ENCODE measurements at regions not wholly inside any gene's neighbourhood (a gene's known extent, or its start where the extent isn't known, plus 50 kb on each side); places are given as distances from the start of the nearest gene placed in this dataset.

DNA sequence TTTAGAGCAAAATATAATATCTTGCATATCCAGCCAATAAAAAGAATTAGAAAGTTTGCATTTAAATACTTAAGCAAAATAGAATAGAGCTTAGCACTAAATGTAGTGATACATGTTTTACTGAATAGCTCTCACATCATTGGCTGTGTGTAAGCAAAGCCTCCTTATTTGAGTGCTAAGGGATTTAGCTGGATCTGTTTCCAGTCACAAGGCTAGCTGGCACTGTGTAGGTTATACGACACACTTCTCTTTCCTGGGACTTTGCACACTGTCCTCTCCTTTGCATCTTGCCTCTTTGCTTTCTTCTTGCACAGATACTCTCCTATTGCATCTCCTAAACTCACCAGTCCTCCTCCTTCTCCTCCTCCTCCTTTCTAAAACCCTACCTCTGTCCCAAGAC, 423.8 kb downstream of the KLF5 start:
- DNase-seq: no peak

DNA sequence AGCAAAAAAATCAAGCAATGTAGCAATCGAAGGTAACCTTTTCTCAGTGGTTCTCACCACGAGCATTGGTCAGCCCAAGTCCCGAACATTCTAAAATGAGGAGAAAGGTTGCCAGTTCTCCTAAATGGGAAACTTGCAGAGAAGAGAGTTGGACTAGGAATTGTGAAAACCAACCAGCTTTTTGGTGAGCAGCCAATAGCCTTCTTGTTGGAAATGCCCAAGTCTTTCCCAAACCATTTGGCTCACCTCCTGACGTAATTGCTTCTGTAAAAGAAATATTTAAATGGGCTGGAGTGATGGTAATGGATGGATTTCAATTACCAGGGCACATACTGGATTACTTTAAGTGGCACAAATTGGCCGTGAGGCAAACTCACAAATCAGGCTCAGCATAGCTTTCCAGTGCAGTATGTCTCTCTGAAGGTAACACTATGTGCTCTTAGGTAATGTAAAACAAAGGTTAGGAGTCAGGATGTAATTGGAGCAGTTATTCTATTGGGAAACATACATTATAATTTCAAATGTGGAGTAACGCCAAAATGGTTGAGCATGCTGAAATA, 423.2 kb downstream of the KLF5 start:
- DNase-seq: no peak

DNA sequence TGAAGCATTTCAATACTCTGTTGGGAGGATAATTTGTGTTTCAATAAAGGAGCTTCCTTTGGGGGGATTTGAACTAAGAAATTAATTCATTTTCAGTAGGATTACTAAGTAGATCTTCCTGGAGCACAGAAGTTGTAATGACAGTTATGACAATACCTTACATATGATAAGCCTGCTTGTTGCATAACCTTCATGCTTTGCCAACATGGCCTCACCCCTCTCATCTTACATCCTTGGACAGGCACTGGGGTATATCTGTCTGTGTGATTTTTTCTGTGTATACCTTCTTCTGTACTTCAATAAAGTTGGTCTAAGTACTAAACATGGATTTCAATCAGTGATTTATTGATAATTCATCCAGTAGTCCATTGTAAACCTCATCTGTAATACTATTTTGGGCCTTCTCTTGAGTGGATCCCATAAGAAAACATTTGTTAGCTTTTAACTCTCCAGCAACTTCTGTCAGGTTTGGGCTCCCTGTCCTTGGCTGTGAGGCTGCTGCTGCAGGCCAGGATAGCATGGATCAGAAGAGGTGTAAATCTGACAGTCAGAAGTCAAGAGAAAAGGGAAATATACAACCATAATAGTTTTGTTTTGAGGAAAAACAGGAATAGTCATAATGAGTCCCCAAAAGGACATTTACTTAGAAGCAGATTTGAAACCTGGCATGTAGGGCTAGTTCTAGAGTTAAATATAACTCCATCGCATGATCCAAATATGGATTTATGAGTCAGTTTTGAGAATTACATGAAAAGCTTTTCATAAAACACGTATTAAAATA, 422.2 kb downstream of the KLF5 start:
- DNase-seq: no peak

DNA sequence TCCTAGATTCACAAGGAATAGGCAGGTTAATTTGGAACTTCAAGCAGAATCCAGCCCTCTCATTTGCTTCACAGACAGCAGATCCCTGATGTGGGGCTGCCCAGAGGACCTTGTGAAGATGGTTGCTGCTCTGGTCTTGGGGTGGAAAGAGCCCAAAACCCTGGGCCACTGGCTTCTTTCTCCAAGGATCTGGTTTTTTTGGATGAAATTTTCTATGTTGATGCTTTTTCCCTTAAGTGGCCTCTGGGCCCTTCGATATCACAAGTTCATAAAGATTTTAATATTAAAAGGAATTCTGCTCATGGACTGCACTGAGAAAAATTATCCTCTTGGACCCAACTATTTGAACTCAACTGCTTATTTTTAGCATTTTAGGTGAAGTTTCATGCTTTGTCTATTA, 421.1 kb downstream of the KLF5 start:
- DNase-seq: no peak

DNA sequence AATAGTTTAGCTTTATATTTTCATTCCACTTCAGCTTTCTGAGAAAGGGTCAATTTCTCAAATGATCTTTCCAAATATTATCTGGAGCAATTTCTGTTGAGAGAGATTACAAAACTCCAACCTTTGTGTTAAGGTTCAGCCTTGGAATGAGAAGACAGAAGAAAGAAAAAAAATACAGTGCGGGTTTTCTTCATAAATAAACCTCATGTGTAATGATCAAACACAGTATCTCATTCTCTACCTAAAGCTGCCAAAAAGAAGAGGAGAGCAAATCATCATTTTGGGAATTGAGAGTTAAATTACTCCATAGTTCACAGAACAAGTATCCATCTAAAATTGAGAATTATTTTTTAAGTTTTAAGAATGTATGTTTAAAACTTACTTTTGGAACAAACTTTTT, 420.5 kb downstream of the KLF5 start:
- DNase-seq: no peak

DNA sequence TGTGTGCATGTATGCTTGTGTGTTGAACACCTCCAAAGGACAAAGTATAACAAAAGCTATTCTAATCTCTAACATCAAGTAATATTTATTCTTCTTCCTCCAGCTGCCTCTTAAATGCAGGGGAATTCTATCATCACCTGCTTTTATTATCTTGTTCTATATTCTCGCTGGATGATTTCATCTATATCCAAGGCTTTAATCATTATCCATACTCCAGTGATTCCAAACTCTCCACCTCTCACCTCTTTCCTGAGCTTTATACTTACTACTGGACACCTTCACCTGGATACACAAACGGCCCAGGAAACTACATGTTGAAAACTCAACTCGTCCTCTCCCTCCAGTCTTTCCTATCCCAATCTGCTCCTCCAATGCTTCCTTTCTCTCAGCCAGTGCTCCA, 418.6 kb downstream of the KLF5 start:
- DNase-seq: no peak

DNA sequence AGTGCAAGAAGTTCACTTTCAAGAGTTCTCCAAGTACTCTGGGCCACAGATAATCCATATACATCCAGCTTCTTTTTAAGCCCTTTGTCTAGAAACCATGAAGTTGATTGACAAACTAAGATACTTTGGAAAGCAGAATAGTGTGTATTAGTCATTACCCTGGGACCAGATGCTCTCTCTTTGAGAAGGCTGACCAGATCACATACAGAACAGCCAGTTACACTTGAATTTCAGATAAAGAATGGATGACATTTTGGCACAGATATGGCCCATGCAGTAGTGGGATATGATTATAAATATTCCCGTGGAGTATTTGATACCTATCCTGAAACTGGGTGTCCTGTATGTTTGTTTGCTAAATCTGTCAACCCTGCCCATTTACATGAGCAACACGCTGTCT, 414.2 kb downstream of the KLF5 start:
- no peak for DNase-seq

DNA sequence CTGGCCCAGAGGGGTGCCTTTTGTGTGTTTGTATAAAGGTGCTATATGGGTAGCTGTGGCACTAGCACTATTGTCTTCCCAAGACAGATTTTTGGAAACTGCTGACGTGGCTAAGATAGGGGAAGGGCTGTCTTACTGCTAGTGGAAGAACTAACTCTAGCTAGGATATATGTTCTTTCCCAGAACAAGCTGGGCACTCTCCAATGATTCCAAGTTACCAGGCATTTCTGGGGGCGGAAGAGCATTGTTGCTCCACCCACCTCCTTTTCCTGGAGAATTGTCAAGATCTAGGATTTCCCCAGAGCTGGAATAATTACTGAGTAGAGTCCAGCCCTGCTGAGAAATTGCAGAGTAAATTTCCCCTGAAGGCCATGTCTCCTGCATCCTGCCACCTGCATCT, 408.3 kb downstream of the KLF5 start:
- no peak for DNase-seq

DNA sequence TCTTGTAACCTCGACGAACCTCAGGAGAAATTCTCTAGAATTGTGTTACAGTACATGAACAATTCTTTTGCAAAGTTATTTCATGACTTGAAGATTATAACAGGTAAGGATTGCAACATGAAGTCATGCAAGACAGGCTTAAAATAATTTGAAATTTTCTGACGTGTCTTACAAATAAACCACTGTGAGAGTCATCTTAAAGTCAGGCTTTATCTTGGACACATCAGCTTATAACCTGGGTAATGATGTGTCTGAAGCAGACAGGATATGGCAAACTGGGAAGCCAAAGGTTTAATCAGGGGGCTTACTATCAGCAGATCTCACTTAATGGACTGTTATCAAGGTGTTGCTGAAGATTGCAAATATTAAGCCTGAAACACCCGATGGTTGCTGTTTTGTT, 407.8 kb downstream of the KLF5 start:
- no peak for DNase-seq

DNA sequence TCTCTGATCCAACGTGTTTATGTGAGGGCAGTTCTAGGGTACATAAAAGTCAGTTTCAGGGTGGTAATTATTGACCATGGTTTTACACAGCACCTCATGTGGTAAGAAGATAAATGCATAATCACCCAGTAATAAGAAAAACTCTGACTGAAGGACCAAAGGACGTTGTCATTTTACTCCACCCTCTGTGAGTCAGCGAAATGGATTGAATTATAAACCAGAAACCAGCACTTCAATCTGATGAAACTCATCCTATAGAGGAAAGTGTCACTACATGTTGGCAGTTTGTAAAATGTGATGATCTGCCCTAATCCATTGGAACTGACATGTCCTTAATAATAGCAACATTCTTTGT, 406.8 kb downstream of the KLF5 start:
- no peak for DNase-seq

DNA sequence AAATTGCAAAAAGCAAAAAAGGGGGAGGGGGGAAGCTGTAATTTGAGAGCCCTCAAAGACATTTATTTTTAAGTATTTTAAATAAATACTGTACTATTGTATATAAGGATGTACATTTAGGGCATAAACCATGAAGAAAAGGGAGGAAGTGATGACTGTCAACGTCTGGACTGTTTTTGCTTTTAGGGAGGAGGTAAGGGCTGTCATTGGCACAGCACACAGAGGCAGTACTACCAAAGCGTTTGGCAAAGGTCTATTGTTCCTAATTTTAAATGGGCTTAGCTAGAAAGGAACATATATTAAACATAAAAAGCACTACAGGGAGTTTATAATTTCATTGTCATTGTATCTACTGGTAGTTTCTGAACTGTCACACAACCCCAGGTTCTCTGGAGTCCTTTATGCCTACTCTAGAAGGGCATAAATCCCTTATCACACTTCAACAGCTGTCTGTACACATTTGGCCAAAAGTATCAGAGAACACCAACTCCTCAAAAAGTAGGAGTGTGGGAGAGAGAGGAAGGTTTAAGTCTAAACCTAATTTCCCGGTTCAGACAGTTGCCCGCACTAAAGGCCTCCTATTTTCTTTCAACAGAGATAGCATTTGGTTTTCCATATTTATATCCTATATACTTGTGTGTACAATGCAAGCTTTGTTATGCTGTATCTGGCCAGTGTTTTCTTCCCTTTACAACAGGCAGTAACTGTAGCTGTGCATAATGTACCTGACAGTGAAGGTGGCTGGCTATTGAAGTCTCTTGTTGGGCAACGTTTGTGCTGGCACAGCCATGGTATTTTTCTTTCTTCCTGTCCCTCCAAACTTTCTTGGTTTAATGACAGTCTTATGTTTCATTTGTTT, 406.2 kb downstream of the KLF5 start:
- no peak for DNase-seq

DNA sequence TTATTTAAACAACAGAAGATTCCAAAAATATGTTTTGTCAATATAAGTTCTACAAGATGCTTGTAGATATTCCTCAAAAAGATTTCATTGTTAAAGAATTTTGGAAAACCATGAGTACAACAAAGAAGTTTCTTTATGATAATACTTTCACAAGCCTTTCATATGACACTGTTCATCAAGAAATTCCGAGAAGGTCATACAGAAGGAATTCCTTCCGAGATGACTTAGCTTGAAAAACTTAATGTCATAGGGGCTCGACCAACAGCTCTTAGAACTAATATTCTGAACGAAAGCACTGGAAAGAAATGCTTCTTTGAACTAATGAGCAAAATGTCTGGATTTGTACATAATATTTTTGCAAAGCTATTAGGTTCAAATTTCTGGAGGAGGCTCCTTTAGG, 403.4 kb downstream of the KLF5 start:
- DNase-seq: no peak

DNA sequence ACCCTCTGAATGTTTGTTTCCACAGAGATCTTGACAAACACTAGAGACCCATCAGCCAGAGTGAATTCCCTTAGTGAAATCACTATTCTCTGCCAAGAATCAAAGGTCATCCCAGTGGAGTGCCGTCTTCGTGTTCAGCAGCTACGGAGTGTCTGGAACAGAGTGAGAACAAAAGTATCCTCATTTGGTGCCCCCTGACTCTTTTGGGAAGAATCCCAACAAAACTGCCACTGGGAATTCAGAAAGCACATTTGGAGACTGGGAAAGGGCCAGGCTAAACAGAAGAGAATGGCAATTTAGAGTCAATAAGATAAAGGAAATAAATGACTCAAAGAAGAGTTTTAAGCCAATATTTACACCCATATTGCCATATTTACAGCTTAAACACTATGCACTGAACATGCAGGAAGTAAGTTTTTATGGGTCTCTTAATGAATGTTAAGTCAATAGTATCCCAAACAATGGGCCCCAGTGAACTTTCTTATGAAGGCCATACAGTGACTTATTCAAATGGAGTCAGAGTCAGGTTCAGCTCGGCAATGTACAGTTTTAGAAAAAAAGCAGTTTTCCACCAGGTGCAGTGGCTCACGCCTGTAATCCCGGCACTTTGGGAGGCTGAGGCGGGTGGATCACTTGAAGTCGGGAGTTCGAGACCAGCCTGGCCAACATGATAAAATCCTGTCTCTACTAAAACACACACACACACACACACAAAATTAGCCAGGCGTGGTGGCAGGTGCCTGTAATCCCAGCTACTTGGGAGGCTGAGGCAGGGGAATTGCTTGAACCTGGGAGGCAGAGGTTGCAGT, 392.6 kb downstream of the KLF5 start:
- DNase-seq: no peak

DNA sequence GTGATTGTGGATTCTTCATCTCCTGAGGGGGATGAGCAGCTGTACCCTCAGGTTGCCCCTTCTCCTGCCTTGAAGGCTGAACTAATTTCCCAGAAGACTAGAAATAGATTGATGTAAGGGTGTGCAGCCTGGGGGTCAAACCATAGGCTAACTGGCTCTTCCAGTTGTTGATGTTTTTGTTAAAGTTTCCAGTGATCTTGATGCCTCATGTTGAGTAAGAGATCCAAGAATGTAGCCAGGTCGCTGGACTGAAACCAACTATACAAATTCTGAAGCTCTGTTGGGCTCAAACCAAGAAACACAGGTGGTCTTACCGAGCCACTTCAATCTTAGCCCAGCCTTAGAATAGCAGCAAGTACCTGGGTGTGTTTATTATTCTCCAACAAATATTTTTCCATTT, 391.8 kb downstream of the KLF5 start:
- DNase-seq: no peak

DNA sequence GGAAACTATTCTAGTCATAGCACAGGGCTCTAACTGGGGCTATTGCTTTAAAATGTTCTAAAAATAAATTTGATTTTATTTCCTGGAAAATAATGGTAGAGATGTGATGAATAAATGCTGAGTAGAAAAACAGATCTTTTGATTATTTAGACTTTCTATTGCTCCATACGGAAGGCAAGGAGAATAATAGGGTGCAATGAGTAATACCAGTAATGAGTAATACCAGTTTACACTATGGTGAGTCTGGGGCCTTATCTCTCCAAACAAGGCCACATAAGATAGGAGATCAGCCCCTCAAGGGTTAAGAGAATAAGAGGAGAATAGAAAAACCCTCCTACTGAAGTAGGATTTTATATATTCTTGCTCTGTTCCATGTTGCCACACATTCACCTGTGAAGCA, 390.4 kb downstream of the KLF5 start:
- DNase-seq: no peak

DNA sequence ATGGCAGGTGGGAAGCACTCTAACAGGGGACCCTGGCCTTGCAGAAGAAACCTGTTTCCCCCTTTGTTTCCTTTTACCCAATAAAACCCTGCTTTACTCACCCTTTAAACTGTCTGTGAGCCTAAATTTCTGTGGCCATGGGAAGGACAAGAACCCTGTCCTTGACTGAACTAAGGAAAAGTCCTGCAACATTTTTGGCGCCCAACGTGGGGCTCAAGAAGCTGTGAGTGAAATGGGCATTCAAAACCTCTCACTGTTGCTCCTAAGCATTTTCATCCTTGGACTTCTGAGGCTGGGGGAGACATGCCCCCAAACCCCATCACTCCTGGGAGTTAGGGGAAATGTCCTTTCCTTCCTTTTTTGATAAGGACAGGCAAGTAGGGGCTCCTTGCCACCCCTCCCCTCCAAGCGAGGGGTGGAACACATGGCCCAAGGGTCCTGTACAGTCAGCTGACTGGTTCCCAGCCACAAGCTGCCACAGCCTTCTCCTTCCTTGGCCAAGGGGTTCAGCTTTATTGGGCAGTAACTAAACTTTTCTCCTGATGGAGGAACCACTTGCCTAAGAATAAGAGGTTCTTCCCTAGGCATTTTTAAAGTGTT, 381.6 kb downstream of the KLF5 start:
- DNase-seq: no peak

DNA sequence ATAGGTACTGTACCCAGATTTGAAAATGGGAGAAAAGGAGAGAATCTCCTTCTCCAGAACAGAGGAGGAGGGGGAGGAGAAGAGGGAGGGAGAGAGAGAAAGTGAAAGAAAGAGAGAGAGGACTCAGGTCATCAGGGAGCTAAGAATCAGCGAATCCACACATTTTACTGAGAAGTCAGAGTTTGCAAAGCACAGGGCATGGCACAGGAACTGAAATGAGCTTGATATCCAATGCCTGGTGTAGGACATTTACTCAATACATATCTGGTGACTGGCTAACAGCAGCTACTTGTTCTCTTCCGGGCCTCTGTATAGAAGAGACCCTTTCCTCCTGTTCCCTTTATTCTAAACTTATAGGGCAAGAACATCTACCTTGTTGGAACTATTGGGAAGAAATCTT, 375.1 kb downstream of the KLF5 start:
- DNase-seq: no peak

DNA sequence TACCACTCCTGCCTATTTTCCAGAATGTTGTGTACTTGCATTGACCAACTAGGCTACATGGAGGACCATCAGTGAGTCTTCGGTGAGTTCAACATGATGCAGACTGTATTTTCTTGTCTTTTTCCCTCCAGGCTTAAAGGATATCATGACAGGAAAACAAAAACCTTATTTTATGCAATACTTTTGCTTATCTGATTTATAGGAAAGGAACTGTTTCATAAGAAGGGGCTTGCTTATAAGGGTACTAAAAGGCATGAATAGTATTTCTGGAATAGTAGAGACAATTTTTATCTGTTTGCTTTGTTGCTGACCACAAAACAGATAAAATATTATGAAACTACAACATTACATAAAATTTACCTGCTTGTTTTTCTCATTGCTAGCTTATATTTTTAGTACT, 374.7 kb downstream of the KLF5 start:
- DNase-seq: no peak

DNA sequence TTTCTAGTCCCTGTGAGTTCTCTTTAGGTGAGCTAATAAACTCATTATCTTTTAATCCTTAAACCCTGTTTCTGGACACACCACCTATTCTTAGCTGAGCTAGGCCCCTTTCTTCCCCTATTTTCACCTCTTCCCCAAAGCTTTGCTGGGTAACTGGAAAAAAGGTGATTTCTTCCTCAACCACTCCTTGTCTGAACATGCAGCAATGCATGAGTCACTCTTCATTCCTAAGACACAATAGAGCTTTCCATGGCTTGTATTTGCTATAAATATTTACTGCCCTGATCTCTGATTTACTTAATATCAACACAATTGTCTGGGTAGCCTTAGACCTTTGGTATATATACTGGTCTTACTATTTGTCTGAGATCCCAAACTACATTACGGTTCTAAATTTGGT, 370.9 kb downstream of the KLF5 start:
- no peak for DNase-seq

DNA sequence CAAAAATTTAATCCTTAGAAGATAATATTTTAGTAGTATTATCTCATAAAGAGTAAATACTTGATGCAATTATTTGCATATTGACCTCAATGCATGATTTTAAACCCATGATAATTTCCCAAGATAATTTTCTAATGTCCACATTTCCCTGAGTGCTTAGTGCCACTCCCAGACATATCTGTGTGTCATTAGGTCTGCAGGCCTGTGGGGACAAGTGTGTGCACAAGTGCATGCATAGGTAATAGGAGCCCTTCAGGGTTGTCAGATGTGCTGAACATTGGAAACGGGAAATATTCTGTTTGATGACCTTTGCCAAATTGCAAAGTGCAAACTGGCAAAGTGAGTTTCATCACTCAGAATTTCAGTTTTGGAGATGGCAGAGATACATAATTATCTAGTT, 369.9 kb downstream of the KLF5 start:
- no peak for DNase-seq

DNA sequence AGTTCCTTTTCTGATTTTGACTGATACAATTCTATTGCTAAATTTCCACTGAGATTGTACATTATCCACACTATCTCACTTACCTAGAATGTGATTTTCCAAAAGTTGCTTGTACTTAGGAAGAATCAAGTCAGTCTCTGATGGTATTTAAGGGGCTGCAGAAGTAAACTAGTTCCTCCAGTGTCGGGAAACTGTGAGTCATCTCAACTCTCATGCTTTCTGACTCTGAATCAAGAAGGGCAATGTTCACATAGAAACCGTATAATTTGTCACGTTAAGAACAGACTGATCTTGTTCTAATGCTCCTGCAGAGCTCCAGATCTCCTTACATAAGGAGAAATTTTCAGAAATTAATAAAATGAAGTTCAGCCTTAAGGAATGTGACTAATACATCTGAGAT, 369.3 kb downstream of the KLF5 start:
- no peak for DNase-seq

DNA sequence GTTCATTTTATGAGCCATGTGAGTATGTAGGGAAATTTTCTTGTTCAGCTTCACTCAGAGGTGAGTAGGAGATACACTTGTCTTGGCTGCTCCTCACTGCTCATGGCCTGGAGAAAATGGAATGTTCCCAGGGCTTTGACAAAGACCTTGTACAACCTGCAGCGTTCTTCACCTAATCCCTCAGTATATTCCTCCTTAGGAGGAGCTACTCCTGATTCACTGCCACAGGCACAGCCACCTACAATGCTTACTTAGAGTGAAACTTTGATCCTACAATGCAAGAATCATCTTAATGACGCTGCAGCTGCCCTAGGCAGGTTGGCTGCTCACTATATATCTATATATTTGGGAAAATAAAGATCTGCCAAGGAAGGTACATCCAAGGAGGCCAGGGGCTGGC, 364.2 kb downstream of the KLF5 start:
- DNase-seq: no peak

DNA sequence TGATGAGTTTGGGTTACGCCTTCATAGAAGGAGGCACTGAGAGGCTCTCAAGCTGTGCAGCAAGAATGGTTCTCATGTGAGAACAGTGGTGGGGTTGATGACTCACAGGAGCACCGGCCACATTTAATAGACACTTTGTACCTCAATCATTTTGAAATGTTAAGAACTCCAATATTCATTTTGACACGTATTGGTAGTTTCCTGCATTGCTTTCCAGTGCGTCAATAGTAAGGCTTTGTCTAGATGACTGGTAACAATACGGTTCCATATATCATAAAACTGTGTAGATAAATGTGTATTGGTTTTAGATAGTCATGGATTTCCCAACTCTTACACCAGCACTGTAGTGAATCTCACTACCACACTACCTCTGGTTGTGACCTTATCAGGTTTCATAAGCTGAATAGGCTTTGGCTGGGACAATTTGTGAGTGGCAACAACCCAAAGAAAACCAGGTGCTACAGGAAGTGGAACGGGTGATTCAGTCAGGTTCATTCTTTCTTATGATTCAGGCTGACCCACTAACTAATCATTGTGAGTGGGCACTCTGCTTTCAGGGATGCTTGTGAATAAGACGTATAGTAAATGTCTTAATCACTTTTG, 362.6 kb downstream of the KLF5 start:
- no peak for DNase-seq
